Bronchial epithelial cell (primary cell): ENCODE measurements at regions not wholly inside any gene's neighbourhood (a gene's known extent, or its start where the extent isn't known, plus 50 kb on each side); places are given as distances from the start of the nearest gene placed in this dataset.

Experiments
- DNase-seq: peaks from one replicate; pipeline ENCODE4 v3.0.0-alpha.2; 2010; ENCODE audit warnings: low read depth
- FAIRE-seq: peaks from 2 replicates; lab custom pipeline; 2011; peaks lifted over from hg19 to GRCh38; lab: Jason Lieb, UNC
- H3K27me3 ChIP-seq: 2 replicates; pipeline ENCODE4 v1.5.1; 2011; ENCODE audit warnings: low read length; ENCODE audit not compliant: control insufficient read depth, insufficient read depth
- H3K36me3 ChIP-seq: 2 replicates; pipeline ENCODE4 v1.5.1; 2011; ENCODE audit warnings: low read length; ENCODE audit not compliant: control insufficient read depth, insufficient read depth
- H3K4me3 ChIP-seq: 2 replicates; pipeline ENCODE4 v1.5.1; 2011; ENCODE audit warnings: mild to moderate bottlenecking, low read depth, low read length, control low read depth
- TF ChIP-seq, protein P1 (sequence below): IDR thresholded peaks from 2 replicates; pipeline ENCODE4 v1.5.1; 2011; ENCODE audit warnings: mild to moderate bottlenecking, moderate library complexity, low read length, control low read depth, inconsistent platforms; ENCODE audit not compliant: insufficient read depth, severe bottlenecking

DNA sequence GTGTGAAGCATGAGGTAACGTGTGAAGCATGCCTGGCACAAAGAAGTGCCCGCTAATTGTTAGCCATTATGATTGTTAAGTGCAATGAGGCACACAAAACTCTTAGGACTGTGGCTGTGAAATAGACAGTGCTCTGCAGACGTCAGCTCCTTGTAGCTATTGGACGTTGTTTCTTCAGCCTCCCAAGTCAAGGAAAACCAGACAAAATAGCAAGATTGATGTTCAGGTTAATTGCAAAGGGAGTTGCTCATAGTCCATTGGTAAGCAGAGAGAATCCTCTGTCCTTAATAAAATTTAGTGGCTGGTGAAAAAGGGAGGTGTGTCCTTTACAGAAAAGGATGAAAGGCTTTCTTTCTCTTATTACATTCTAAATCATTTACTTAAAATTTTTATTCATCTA is 54.6 kb upstream of the MBP start:
- TF ChIP-seq, protein P1, sequence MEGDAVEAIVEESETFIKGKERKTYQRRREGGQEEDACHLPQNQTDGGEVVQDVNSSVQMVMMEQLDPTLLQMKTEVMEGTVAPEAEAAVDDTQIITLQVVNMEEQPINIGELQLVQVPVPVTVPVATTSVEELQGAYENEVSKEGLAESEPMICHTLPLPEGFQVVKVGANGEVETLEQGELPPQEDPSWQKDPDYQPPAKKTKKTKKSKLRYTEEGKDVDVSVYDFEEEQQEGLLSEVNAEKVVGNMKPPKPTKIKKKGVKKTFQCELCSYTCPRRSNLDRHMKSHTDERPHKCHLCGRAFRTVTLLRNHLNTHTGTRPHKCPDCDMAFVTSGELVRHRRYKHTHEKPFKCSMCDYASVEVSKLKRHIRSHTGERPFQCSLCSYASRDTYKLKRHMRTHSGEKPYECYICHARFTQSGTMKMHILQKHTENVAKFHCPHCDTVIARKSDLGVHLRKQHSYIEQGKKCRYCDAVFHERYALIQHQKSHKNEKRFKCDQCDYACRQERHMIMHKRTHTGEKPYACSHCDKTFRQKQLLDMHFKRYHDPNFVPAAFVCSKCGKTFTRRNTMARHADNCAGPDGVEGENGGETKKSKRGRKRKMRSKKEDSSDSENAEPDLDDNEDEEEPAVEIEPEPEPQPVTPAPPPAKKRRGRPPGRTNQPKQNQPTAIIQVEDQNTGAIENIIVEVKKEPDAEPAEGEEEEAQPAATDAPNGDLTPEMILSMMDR: no peak
- Histone ChIP-seq H3K27me3 (no peaks in the 10 kb centered on the region), H3K4me3 (no peak overlapping the region), H3K36me3 (no peaks in the 10 kb centered on the region)
- FAIRE-seq (no peak), DNase-seq (no peak)

DNA sequence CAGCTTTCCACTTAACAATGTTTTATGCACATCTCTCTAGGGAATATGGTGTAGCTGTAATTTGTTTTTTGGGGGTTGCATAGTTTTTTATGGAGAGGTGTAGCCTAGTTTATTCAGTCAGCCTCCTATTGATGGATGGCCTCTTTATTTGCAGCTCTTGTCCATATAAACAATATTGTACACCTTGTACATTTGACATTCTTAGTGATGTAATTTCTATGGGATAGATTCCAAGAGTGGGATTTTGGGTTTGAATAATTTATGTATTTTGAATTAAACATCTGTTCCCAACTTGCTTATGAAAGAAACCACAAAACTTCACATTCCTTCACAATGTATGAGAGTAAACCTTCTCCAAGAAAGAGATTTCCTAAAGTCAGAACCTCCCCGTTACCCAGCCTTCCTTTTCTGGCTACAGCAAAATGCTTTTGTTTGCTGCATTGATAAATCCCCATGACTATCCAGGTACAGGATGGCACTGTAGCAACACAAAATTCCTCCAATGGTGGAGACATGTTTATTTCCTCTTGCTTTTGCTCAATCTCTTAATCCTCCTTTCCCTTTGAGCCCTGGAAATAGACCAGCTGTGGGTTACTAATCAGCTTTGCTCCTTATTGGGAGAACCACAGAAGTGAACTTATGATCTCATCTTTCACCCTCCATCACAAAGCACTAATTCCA is 58.4 kb upstream of the GALR1 start:
- Histone ChIP-seq H3K27me3 (no peaks in the 10 kb centered on the region), H3K4me3 (no peak overlapping the region), H3K36me3 (no peaks in the 10 kb centered on the region)
- FAIRE-seq: no peak
- TF ChIP-seq, protein P1: no peak
- peak; percentile 7 for DNase-seq

DNA sequence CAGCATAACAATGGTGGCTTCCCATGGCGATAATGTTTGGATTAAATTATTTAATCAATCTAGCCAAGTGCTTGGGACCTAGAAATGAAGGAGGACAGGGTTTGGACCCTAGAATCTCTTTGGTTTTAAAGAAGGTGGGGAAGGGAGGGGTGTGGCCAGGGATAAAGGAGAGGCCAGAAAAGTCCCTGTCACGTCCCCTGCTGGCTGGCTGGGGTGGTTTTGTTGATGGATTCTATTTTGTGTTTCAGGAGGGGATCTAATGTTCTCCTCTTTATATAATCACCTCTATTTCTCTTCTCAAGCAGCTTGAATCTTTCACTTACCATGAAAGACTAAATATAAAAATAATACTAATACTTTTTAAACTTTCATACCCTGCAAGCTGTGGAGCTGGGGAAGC is 52.6 kb upstream of the GALR1 start:
- no peaks in the 10 kb centered on the region for H3K36me3 ChIP-seq
- DNase-seq (no peak), FAIRE-seq (no peak)
- H3K27me3 ChIP-seq: no peaks in the 10 kb centered on the region
- no peak overlapping the region for H3K4me3 ChIP-seq
- TF ChIP-seq, protein P1: no peak

DNA sequence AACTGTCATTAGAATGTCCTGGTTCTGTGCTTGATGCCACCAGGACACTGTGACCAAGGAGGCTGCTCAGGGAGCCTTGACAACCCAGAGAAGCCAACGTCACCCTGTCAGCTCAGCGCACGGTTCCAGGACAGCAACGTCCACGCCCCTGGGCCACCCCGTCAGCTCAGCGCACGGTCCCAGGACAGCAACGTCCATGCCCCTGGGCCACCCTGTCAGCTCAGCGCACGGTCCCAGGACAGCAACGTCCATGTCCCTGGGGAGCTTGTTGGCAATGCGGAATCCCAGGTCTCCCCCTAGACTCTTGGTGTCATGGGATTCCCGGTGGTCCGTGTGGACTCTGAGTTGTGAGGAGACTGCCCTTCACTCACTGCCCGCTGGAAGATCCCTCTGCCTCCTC is 51.0 kb upstream of the GALR1 start:
- FAIRE-seq: no peak
- no peaks in the 10 kb centered on the region for H3K36me3 ChIP-seq
- no peak overlapping the region for H3K4me3 ChIP-seq
- no peaks in the 10 kb centered on the region for H3K27me3 ChIP-seq
- TF ChIP-seq, protein P1: no peak
- no peak for DNase-seq

DNA sequence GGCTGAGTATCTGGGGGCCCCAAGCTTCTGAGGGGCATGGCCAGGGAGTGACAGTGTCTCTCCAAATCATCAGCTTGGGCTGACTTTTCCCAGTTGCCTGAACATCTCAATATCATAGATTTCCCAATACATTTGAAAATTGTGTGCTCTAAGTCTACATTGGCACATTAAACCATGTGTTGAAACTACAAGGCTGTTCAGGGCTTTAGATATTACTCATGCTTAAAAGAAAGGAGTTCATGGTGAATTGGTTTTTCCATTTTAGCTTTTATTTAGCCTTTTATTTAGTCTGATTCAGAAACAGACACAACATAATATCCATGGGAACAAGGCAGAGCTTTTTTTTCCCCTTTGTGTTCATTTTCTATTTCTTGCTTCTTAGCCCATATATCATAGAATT is 49.9 kb upstream of the GALR1 start:
- Histone ChIP-seq H3K36me3 (no peaks in the 10 kb centered on the region), H3K4me3 (no peak overlapping the region), H3K27me3 (no peaks in the 10 kb centered on the region)
- FAIRE-seq (no peak), DNase-seq (no peak)
- TF ChIP-seq, protein P1: no peak
